Forelimb muscle (tissue), 1 donor: ENCODE measurements at regions not wholly inside any gene's neighbourhood (a gene's known extent, or its start where the extent isn't known, plus 50 kb on each side); places are given as distances from the start of the nearest gene placed in this dataset.

Source experiments
- DNase-seq: peaks from one replicate; pipeline ENCODE4 v3.0.0-alpha.2; 2013; ENCODE audit warnings: low read depth

DNA sequence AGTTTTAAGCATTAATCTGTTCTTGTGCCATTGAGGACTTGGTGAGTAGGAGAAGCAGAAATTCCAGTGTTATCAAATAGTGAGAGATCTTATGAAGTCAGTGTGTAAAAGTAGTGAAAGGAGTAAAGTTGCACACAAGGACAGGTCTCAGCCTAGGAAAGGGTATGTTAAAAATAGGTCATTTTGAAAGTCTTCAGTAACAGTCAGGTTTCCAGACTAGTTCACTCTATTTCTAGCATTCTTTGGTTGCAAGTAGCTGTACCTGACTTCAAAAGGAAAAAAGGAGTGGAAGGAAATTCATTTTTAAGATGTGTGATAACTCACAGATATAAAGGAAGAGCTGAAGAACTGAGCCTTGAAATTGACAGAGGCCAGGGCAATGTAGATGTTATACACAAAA is 250.1 kb upstream of the SATB1 start:
- no peak for DNase-seq

DNA sequence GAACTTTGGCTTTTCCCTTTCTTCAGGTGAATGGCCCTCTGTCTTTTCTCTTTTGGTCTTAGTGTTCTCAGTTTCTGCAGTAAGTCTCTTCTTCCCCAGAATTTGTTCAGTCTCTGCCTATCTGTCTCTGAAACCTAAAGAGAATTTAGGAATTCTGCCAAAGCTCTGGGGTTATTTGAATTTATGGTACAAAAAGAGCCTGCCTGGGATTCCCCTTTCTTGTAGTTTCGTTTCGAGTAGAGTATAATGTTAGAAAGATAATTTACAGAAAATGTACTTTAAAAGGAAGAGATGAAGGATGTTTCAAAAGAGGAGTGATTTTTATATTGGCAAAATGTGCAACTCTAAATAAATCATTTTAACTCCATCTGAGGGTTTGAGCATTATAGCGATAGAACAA is 247.4 kb upstream of the SATB1 start:
- no peak for DNase-seq

DNA sequence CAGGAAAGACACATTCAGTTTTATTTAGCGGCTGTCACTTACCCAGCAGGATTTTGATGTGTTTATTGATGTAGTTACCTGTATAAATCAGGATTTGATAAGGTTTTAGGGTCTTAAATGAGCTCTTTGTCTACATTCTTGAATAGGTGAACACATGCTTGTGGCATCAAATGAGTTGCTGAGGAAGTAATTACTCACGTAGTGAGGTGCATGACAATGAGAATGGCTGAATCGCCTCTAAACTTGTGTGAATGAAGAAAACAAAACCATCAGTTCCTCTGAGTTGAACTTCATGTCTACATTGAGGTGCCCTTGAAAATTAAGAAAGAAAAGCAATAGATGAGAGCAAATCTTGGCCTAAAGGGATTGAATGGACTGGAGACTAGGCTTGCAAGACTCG is 245.6 kb upstream of the SATB1 start:
- DNase-seq, result no peak

DNA sequence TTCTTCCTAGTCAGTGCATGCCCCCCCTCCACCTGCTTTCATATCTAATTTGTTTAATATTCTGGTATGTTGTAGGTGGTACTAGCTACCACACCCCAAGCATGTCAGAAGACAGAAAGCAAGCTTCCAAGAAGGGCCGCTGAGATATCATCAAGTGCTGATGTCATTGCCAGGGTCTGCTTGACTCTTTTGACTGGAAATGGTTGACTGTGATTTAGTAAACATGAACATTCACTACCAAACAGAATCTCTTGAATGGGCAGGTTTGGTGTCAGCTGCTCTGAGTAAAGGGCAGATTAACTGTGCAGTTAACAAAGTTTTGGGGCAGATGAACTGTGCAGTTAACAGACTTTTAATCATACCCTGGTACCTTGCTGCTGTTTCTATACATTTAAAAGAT is 244.2 kb upstream of the SATB1 start:
- DNase-seq, result no peak

DNA sequence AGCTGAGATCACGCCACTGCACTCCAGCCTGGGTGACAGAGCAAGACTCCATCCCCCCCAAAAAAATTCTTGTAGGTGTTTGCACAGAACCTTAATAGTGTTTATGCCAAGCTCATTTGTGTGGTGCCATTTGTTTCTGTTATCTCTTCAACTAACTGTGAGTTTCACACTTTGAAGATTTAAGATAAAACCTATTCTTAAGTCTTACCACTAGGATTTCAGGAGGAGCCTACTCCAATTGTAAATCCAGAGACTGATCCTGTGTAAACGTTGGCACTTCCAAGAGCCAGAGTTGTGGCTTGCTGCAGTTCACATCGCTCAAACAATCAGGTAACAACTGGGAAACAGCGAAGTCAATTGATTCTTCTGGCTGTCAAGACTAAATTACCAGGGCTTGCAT is 242.4 kb upstream of the SATB1 start:
- no peak for DNase-seq

DNA sequence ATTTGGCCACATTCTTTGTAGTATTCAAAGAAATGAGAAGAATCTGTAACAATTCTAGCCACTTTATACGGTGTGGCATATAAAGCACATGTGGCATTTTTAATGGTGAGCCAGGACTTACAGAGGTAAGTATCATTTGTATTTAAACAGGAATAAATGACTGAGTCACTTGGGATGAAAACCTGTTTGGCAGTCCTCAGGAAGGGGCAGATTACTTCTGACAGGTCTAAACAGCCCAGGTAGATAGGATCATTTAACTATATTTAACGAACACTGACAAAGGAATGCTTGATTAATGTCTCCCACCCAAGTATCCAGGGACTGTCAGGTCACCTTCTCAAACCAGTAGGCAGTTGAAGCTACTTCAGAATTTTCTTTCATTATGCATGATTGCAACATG is 241.5 kb upstream of the SATB1 start:
- no peak for DNase-seq

DNA sequence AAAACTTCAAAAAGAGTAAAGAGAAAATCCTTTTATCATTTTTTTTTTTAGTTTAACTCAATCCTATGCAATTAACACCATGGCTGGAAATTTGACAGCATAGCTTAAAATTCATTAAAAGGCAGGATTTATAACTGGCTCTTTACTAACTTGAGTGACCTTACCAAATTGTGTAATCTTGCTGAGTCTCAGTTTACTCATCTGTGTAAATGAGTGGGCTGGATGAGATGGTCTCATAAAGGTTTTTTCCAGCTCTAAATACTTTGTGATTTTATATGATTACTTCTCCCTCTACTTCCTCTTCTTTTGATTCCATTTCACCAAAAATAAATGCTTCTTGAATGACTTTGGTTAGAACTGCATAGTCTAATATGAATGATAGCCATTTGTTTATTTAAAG is 234.9 kb upstream of the SATB1 start:
- DNase-seq, result no peak

DNA sequence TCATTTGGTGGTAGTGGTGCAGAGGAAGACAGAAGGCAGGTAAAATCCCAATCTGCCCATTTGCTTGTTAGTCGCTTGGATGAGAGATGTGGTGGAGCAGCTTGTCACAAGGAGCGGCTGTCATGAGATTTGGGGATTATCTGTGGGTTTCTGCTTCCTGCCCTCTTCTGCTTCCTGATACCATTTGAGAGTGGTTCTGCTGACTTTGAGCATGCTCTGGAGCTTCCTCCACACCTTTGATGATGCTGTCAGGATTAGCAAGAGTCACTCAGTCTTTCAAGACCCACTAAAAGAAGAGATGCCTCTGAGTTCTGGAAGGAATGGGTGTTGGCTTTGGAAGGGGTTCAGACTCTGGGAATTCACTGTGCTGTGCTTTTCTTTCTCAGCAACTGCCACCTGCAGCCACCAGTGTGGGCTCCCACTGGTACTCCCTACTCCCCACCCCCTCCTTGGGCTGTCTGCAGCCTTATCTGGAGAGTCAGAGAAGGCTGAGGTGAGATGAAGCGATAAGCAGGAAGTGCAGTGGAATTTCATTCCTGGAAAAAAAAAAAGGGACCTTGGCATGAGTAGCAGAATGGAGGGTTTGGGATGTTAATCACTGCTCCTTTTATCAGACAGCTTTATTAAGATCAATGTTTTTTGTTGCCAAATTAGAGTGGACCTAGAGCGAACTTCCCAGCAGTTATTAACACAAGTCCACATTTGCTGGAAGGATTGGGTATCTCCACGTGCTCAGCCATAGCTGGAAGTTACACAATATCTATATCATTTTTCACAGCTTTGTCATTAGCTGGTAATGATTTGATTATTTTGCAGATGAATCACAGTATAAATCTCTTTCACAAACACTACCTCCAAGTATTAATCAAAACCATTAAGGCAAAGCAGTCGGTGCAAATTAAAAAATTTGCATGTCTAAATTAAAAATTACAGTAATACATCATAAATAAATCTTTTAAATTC is 233.0 kb upstream of the SATB1 start:
- DNase-seq, result no peak

DNA sequence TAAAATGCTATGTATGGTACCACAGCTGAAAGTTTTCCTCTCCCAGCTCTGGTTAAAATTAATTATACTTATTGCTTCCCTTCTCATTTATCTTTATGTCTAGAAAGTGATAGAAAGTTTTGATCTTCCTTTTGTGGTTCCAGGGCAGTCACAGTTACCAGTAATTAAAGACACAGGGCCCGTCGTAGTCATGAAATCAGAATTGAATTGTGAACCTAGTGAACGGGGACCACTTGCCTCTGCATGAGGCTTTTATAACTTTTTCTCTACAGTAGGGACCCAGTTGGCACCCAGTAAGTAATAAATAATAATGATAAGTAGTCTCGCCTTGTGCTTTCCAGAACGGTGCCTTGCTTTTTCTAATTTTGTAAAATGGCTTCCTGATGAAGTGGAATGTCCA is 231.7 kb upstream of the SATB1 start:
- no peak for DNase-seq

DNA sequence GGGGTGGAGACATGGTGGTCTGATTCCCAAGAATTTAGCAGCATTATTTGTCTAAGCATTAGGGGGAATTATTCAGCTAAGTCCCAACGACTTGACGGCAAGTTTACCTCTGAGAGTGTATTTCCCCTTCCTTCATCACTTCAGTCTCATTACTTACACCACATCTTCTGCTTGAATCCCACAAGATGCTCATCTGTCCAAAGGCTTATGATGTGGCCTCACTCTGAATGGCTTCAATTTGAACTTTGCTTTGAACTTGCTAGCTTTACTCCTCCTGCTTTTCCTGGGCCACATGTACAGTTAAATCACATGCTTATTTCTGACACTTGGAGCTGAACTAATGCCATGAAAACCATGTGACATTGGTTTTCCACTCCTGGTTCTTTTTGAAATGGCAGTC is 231.3 kb upstream of the SATB1 start:
- DNase-seq, result no peak

DNA sequence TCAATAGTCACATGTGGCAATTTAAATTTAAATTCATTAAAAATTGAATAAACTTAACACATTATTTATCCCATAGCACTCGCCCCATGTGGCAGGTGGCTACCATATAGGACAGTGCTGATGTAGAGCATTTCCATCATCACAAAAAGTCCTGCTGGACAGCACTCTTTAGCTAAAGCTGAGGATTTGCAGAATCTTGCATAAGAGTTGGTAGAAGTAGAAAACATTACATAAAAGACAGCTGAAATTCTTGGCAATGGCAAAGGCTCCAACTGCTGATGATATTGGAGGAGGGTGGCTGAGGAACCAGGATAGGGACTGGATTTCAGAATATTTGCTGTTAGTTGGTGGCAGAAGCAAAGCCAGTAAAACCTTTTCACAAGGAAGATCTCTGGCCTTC is 230.7 kb upstream of the SATB1 start:
- no peak for DNase-seq

DNA sequence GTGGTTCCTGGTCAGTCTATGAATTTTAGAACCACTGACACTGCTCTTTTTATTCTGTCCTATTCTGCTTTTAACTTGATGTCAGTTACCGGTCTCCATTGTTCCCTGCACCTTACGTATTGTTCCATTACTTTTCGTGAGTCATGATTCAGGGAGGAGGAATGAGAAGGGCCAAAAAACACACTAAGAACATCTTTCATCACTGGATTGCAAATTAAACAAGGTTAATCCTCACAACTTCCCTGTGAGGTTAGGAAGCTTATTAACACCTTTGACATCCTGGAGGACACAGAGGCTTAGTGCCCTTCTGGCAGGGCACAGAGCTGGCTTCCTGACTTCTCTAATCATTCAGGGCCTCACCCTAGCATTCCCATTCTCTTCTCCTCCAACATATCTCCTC is 227.6 kb upstream of the SATB1 start:
- no peak for DNase-seq

DNA sequence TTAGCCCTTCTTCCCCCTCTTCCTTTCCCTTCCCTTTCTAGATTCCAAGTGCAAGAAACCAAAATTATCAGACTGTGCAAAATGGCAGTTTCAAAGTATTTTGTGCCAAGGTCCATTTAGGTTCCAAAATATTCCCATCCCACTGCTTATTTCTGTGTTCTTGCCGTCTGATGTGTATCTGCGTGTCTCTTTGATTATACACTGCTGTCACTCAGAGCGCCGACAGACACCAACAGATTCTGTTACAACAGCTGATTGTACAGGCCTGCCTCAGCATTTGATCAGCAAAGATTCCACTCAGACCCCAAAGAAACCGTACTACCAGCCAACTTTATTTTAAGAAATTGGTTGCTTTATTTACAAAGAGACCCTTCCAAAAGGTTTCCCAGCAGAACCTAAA is 225.6 kb upstream of the SATB1 start:
- DNase-seq, result no peak

DNA sequence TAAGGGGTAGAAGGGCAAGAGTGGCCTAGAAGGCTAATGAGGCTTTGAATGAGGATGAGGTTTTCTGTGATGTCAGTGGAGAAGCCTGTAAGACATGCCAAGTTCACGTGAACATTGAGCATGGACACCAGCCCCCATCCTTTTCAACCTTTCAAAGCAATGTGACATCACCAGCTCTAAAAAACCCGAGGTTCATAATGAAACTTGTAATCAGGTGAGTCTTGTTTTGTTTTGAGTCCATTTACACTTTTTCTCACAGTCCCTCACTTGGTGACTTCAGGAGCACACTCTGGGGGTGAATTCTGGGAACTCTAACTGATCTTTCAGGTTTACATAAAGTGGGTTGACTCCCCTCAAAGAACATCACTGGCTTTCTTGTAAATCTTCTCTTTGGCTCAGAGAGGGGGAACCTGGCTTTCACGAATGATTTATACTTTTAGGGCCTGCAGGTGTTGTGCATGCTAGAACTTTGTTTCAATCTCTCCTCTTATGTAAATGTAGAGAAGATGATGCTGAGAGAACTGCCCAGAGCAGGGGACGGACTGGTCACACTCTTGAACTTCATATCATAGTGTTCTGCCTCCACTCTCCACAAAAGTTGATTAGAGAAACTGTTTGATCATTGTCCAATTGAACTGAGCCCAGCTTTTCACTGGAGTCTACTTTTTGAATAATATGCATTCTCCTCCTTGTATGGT is 224.7 kb upstream of the SATB1 start:
- no peak for DNase-seq

DNA sequence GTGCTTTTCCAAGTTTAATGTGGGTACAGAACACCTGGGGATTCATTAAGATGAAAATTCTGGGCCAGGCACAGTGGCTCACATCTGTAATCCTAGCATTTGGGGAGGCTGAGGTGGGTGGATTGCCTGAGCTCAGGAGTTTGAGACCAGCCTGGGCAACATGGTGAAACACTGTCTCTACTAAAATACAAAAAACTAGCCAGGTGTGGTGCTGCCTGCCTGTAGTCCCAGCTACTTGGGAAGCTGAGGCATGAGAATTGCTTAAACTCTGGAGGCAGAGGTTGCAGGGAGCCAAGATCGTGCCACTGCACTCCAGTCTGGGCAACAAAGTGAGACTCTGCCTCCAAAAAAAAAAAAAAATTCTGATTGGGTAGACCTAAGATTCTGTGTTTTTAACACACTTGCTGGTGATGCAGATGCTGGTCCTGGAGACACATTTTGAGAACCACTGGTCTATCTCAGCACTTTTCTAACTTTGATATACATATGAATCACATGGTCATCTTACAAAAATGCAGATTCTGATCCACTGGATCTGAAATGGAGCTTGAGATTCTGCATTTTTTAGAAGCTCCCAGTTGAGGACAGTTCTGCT is 223.8 kb upstream of the SATB1 start:
- no peak for DNase-seq

DNA sequence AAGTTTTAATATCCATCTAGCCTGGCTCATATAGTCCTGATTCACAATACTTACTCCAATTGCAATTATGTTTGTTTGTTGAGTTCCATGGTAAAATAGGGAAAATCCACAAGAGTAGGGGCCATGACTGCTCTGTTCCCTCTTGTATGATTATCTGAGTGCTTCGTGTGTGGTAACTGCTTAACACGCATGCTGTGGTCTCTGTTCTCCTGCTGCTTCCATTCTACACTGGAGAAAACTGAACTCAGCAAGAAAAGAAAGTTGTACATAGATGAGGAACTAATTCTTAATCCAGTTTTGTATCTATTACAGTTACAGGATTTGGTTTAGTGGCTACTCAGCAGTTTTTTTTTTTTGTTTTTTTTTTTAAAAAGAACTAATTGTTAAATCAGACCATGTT is 223.0 kb upstream of the SATB1 start:
- DNase-seq, result no peak

DNA sequence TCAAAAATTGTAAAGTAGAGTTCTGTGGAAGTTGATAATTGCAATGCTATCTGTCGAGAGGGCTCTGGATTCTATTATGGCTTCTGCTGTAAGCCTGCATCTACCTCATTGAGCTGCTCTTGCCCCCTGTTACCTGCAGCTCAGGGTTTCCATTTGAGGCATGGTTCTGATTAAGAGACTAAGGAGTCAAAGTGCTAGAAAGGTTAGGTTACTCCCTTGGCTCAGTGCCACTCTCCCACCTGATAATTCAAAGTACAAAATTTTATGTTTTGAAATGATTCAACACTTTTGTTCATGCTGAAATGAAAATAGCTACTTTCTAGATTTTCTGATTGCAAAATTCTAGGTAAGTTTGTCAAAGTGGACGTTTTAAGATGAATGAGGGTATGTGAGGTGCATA is 220.5 kb upstream of the SATB1 start:
- no peak for DNase-seq

DNA sequence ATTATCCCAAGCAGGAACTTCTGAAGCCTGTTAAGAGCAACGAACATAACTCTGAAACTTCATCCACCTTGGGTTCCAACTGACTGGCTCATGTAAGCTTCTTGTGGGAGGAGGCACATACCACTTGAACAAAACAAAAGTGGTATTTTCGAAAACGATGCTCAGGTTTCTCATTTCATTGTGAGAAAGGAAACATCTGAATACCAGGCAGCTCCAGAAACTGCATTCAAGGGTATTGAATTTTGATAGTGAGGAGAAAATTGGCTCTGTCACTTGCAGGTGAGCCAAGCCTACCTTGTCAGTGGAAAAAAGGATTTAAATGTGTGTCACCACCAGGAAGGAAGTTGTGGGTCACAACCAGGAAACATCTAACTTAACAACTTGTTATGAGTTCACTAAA is 218.1 kb upstream of the SATB1 start:
- DNase-seq, result no peak

DNA sequence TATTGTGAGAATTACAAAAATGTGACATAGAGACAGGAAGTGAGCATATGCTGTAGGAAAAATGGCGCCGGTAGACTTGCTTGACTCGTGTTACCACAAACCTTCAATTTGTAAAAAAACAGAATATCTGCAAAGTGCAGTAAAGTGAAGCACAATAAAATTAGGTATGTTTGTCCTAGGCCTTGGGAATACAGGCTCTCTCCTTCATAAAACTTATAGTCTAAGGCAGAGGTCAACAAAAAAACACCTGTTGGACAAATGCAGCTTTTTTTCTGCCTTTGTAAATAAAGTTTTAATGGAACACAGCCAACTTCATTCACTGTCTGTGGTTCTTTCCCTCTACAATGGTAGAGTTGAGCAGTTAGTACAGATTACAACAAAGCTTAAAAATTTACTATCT is 216.8 kb upstream of the SATB1 start:
- DNase-seq, result no peak

DNA sequence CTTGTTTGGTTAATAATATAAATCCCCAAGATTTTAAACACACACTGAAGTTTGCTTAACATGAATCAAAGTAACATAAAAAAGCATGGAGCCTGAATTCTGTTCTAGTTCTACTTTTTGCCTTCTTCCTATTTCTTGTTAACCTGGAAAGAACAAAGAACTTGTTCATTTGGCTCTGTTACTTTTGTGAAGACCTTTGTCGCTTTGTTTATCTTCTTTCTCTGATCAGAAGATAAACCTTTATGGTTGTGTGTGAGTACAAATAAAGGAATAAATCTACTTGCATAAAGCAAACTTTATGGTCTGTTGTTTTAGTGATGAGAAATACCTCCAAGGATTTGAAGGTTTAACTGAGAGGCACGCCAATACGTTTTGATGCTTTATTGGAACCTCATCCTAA is 210.1 kb upstream of the SATB1 start:
- DNase-seq, result no peak

DNA sequence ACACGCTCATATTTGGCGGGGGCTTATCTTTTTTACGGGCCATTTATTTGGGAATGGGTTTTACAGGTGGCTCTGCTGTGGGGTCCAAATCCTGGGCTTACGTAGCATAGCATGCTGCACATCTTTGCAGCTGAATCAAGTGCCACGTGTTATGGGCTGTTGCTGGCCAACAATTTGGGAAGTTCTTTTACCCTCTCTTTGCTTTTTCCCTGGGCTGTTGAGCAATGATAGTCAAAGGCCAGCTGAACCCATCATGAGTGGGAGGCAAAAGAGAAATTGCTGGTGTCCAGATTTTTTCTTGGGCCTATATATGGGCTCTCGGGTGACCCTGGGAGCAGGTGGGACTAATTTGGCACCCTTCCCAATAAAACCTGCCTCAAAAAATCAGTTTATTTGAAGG is 209.3 kb upstream of the SATB1 start:
- DNase-seq, result no peak

DNA sequence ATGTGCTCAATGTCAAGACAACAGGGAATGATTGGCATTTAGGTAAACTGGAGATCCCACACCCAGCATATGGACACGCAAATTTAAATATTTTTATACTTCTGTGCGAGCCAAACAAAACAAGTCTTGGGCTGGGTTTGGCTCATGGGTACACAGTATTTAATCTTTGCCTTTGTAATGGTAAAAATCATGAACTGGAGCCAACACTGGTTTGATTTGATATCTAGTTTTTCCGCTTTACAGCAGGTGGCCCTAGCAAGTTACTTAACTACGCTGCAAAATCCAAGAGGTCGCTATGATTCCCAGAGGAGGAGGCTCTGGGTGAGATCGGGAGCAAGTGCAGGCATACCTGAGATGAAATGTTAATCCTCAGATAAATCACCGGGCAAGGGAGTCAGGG is 207.9 kb upstream of the SATB1 start:
- no peak for DNase-seq

DNA sequence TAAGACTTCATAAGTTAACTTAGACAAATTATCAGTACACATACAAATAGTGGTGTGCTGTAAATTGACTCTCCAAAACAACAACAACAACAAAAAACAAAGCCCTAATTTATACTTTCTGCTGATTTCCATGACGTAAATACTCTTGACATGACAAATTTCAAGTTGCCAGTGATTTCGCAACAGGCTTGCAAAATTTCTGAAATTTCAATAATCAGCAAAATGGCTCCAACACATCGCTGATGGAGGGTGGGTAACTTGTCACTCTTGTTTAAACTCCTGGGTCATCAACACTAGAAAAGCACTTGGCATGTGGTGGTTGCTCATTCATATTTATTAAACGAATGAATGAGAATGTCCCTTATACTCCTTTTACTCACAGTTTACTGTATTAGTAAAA is 205.2 kb upstream of the SATB1 start:
- DNase-seq, result no peak
